Trophoblast cell (in vitro differentiated cells and primary cell): ENCODE measurements at regions not wholly inside any gene's neighbourhood (a gene's known extent, or its start where the extent isn't known, plus 50 kb on each side); places are given as distances from the start of the nearest gene placed in this dataset.

Source experiments
- DNase-seq, 2 donors: peaks; one replicate each; pipeline ENCODE4 v3.0.0-alpha.2; 2016
- H2AFZ ChIP-seq: 2 replicates; pipeline ENCODE4 v1.6.1; 2013; ENCODE audit warnings: low read length, moderate library complexity, mild to moderate bottlenecking; ENCODE audit not compliant: insufficient read depth, poor library complexity
- H2AK5ac ChIP-seq: 2 replicates; pipeline ENCODE4 v1.6.1; 2013; ENCODE audit warnings: mild to moderate bottlenecking, low read length
- H2BK120ac ChIP-seq: 2 replicates; pipeline ENCODE4 v1.6.1; 2013; ENCODE audit warnings: low read length, mild to moderate bottlenecking, moderate library complexity; ENCODE audit not compliant: insufficient read depth, poor library complexity
- H2BK12ac ChIP-seq: 2 replicates; pipeline ENCODE4 v1.6.1; 2013; ENCODE audit warnings: mild to moderate bottlenecking, low read length, moderate library complexity
- H2BK5ac ChIP-seq: 2 replicates; pipeline ENCODE4 v1.6.1; 2013; ENCODE audit warnings: low read length, low read depth, moderate library complexity, mild to moderate bottlenecking; ENCODE audit not compliant: poor library complexity
- H3K14ac ChIP-seq: 2 replicates; pipeline ENCODE4 v1.6.1; 2013; ENCODE audit warnings: mild to moderate bottlenecking, low read length
- H3K18ac ChIP-seq: 2 replicates; pipeline ENCODE4 v1.6.1; 2013; ENCODE audit warnings: mild to moderate bottlenecking, low read length
- H3K23ac ChIP-seq: 2 replicates; pipeline ENCODE4 v1.6.1; 2013; ENCODE audit warnings: low read length
- H3K27ac ChIP-seq: 2 replicates; pipeline ENCODE4 v1.5.1; 2013; ENCODE audit warnings: low read depth, mild to moderate bottlenecking, inconsistent platforms, low read length, moderate library complexity
- H3K27me3 ChIP-seq: 2 replicates; pipeline ENCODE4 v1.6.1; 2013; ENCODE audit warnings: inconsistent platforms, mild to moderate bottlenecking, low read length, moderate library complexity; ENCODE audit not compliant: insufficient read depth
- H3K36me3 ChIP-seq, 2 experiments: 1 replicate in 1 of 2; 2 replicates in 1 of 2; pipeline ENCODE4 v1.6.1; 2013; ENCODE audit warnings: low read length in 2 of 2, mild to moderate bottlenecking in 2 of 2, moderate library complexity in 1 of 2; ENCODE audit not compliant: insufficient read depth in 2 of 2, control insufficient read depth in 1 of 2
- H3K4ac ChIP-seq: 2 replicates; pipeline ENCODE4 v1.6.1; 2013; ENCODE audit warnings: low read depth, mild to moderate bottlenecking, low read length, moderate library complexity
- H3K4me1 ChIP-seq, 2 experiments: 1 replicate in 1 of 2; 2 replicates in 1 of 2; pipeline ENCODE4 v1.6.1; 2013; ENCODE audit warnings: low read length in 2 of 2, mild to moderate bottlenecking in 2 of 2, moderate library complexity in 1 of 2; ENCODE audit not compliant: insufficient read depth in 2 of 2, control insufficient read depth in 1 of 2
- H3K4me2 ChIP-seq: 2 replicates; pipeline ENCODE4 v1.6.1; 2013; ENCODE audit warnings: inconsistent platforms, mild to moderate bottlenecking, low read length, moderate library complexity
- H3K4me3 ChIP-seq: 2 replicates; pipeline ENCODE4 v1.5.1; 2013; ENCODE audit warnings: mild to moderate bottlenecking, low read depth, low read length, inconsistent platforms
- H3K79me1 ChIP-seq: one replicate; pipeline ENCODE4 v1.6.1; 2013; ENCODE audit warnings: low read length
- H3K79me2 ChIP-seq: 2 replicates; pipeline ENCODE4 v1.6.1; 2013; ENCODE audit warnings: low read length, mild to moderate bottlenecking; ENCODE audit not compliant: control insufficient read depth, insufficient read depth, poor library complexity
- H3K9ac ChIP-seq: 2 replicates; pipeline ENCODE4 v1.6.1; 2013; ENCODE audit warnings: mild to moderate bottlenecking, low read length
- H3K9me3 ChIP-seq: 2 replicates; pipeline ENCODE4 v1.6.1; 2013; ENCODE audit warnings: low read depth, mild to moderate bottlenecking, control low read depth, inconsistent platforms, low read length; ENCODE audit not compliant: insufficient read depth
- H4K12ac ChIP-seq: 2 replicates; pipeline ENCODE4 v1.6.1; 2013; ENCODE audit warnings: low read depth, mild to moderate bottlenecking, low read length, moderate library complexity
- H4K8ac ChIP-seq: 2 replicates; pipeline ENCODE4 v1.6.1; 2013; ENCODE audit warnings: low read depth, mild to moderate bottlenecking, low read length, moderate library complexity
- H4K91ac ChIP-seq: one replicate; pipeline ENCODE4 v1.6.1; 2013; ENCODE audit warnings: low read depth, mild to moderate bottlenecking, low read length, moderate library complexity
- WGBS: extraction: QIAGEN DNeasy Blood & Tissue Kit; methylation state at CpG from one replicate; pipeline ENCODE4 v1.1.7; 2013; ENCODE audit warnings: missing lambda C conversion rate; ENCODE audit not compliant: insufficient read length, insufficient coverage; ENCODE audit errors: extremely low coverage; 5-methylcytosine and 5-hydroxymethylcytosine counted together

- WGBS: no CpG with 5 or more reads among the region's 2 CpGs
- Histone ChIP-seq H3K79me1 (no peaks in the 10 kb centered on the region), H2AK5ac (no peak overlapping the region), H3K36me3 (no peaks in the 10 kb centered on the region), H2AFZ (no peak overlapping the region), H3K14ac (no peak overlapping the region), H3K18ac (no peak overlapping the region), H3K9me3 (no peaks in the 10 kb centered on the region), H2BK12ac (no peak overlapping the region), H2BK120ac (no peak overlapping the region), H4K12ac (no peak overlapping the region), H3K4me2 (no peak overlapping the region), H3K27ac (no peak overlapping the region), H3K23ac (no peak overlapping the region), H3K4ac (no peak overlapping the region), H4K8ac (no peak overlapping the region), H3K27me3 (no peaks in the 10 kb centered on the region), H3K4me3 (no peak overlapping the region), H2BK5ac (no peak overlapping the region), H3K79me2 (no peaks in the 10 kb centered on the region), H4K91ac (no peak overlapping the region), H3K9ac (no peak overlapping the region), H3K4me1 (no peaks in the 10 kb centered on the region)
- DNase-seq: peak in 1 of 2 donors; percentile 9
Observed at GRCh38 chr12:127272864-127273263, 994.1 kb upstream of the TMEM132C start.

GRCh38 chr12:127273626-127274025 is 993.3 kb upstream of the TMEM132C start:
- WGBS: no CpG with 5 or more reads among the region's 3 CpGs
- no peaks in the 10 kb centered on the region for H3K4me1 ChIP-seq
- H4K8ac ChIP-seq: no peak overlapping the region
- no peak overlapping the region for H3K4ac ChIP-seq
- no peak overlapping the region for H3K4me3 ChIP-seq
- H3K79me2 ChIP-seq: no peaks in the 10 kb centered on the region
- no peak overlapping the region for H3K9ac ChIP-seq
- H3K18ac ChIP-seq: no peak overlapping the region
- no peak overlapping the region for H2BK12ac ChIP-seq
- H3K14ac ChIP-seq: no peak overlapping the region
- no peak overlapping the region for H3K4me2 ChIP-seq
- no peak overlapping the region for H2BK120ac ChIP-seq
- H3K79me1 ChIP-seq: no peaks in the 10 kb centered on the region
- H3K36me3 ChIP-seq: no peaks in the 10 kb centered on the region
- H4K12ac ChIP-seq: no peak overlapping the region
- no peaks in the 10 kb centered on the region for H3K27me3 ChIP-seq
- H4K91ac ChIP-seq: no peak overlapping the region
- no peak overlapping the region for H3K27ac ChIP-seq
- no peak overlapping the region for H2AK5ac ChIP-seq
- H2AFZ ChIP-seq: no peak overlapping the region
- DNase-seq: no peak
- H2BK5ac ChIP-seq: no peak overlapping the region
- no peak overlapping the region for H3K23ac ChIP-seq
- H3K9me3 ChIP-seq: no peaks in the 10 kb centered on the region

GRCh38 chr12:127275416-127275815 is 991.6 kb upstream of the TMEM132C start:
- Histone ChIP-seq H3K79me2 (no peaks in the 10 kb centered on the region), H4K91ac (no peak overlapping the region), H3K36me3 (no peaks in the 10 kb centered on the region), H2BK120ac (no peak overlapping the region), H3K18ac (no peak overlapping the region), H2BK5ac (no peak overlapping the region), H2BK12ac (no peak overlapping the region), H3K4me2 (no peak overlapping the region), H4K12ac (no peak overlapping the region), H3K14ac (no peak overlapping the region), H3K4me3 (no peak overlapping the region), H3K79me1 (no peaks in the 10 kb centered on the region), H3K4me1 (no peaks in the 10 kb centered on the region), H3K9ac (no peak overlapping the region), H4K8ac (no peak overlapping the region), H3K4ac (no peak overlapping the region), H3K27ac (no peak overlapping the region), H3K23ac (no peak overlapping the region), H2AK5ac (no peak overlapping the region), H3K27me3 (no peaks in the 10 kb centered on the region), H3K9me3 (no peaks in the 10 kb centered on the region), H2AFZ (no peak overlapping the region)
- WGBS: no CpG with 5 or more reads among the region's 4 CpGs
- no peak for DNase-seq

- Histone ChIP-seq H3K79me2 (no peaks in the 10 kb centered on the region), H3K23ac (no peak overlapping the region), H3K9me3 (peaks cover 1% of the 10 kb centered on the region), H3K4me3 (no peak overlapping the region), H3K14ac (no peak overlapping the region), H3K79me1 (no peaks in the 10 kb centered on the region), H2BK120ac (no peak overlapping the region), H4K91ac (no peak overlapping the region), H2AFZ (no peak overlapping the region), H3K27me3 (peaks cover 3% of the 10 kb centered on the region), H4K8ac (no peak overlapping the region), H3K27ac (no peak overlapping the region), H3K4me2 (no peak overlapping the region), H2AK5ac (no peak overlapping the region), H3K18ac (no peak overlapping the region), H2BK12ac (no peak overlapping the region), H3K36me3 (no peaks in the 10 kb centered on the region), H3K4me1 (no peaks in the 10 kb centered on the region), H4K12ac (no peak overlapping the region), H3K9ac (no peak overlapping the region), H3K4ac (no peak overlapping the region), H2BK5ac (no peak overlapping the region)
- DNase-seq: no peak
- no CpG with 5 or more reads among the region's 7 CpGs for WGBS
Observed at GRCh38 chr12:127277882-127278281, 989.1 kb upstream of the TMEM132C start.
